ENCODE measurements at regions not wholly inside any gene's neighbourhood (a gene's known extent, or its start where the extent isn't known, plus 50 kb on each side); places are given as distances from the start of the nearest gene placed in this dataset.

DNA sequence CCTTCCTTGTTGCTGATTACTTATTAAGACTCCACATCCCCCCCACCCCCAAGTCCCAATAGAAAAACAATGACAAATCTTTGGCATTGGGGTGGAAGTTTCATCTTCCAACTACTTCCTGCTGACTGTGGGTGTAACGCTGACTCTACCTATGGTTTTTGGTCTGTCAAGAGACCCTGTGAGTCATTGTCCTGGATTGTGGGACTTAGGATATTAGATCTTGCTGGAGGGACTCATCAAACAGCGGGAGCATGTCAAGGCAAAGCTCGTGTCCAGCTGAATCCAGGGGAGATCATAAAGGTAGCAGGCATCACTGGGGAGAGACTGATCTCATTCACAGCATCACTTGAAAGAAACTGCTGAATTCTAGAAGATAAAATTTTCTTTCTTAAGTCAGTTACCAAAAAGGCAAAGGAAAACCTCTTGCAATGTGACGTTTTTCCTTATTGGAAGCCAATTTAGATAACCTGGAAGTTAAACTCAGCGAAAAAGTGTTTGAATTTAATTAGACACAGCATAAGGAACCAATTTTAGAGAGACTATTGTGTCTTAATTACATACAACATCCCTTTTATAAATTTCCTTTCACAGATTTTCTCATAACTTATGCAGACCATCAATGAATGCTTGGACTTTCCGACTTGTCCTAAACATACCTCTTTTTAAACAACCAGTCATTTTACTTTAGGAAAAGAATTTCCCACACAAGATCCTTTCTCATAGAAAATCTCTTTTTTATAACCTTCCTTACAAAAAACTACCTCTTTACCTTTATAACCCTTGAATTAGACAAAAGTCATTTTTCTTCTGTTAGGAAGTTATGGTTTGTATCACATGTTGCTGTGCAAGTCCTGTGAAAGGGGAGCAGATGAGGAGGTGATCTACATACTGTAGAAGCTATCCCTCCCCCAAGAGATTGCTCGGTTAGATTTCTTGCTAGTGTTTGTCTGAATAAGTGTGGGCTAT is 94.6 kb upstream of the SCAF11 start:
- TF ChIP-seq, protein P1, sequence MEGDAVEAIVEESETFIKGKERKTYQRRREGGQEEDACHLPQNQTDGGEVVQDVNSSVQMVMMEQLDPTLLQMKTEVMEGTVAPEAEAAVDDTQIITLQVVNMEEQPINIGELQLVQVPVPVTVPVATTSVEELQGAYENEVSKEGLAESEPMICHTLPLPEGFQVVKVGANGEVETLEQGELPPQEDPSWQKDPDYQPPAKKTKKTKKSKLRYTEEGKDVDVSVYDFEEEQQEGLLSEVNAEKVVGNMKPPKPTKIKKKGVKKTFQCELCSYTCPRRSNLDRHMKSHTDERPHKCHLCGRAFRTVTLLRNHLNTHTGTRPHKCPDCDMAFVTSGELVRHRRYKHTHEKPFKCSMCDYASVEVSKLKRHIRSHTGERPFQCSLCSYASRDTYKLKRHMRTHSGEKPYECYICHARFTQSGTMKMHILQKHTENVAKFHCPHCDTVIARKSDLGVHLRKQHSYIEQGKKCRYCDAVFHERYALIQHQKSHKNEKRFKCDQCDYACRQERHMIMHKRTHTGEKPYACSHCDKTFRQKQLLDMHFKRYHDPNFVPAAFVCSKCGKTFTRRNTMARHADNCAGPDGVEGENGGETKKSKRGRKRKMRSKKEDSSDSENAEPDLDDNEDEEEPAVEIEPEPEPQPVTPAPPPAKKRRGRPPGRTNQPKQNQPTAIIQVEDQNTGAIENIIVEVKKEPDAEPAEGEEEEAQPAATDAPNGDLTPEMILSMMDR (IDR thresholded peaks at IDR 0.05; ENCODE audit: insufficient read depth, low read depth, low read length, missing control alignments) = no peak
- DNase-seq (ENCODE audit: low read depth) = no peak
- H3K4me3 ChIP-seq (ENCODE audit: low read depth, low read length) = no peak overlapping the region

DNA sequence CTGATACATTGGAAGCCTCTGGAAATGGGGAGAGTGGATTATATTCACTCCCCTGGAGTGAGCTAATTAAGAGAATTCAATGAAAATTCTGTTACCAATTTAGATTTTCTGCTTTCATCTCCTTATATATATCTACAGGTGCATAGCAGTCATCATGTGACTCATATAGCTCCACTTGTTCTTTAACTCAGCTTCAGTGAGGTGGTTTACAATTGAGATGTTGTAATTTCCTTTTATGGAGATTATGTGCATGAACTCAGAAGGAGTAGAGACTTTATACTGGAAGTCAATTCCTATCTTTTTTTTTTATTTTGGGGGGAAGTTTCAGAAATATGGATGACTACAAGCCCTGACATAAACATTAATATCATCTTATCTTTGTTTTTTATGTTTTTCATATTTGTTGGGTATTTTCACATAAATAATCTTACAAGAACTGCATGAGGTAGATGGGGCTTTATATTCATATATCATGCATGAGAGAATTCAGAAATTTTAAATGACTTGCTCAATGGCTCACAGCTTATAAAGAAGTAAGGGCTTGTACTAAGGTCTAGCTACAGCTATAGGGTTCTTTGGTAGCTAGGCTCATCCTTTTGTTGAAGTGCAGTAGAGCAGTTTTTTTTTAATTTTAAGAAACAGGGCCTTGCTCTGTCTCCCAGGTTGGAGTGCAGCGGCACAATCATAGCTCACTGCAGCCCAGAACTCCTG is 92.3 kb upstream of the SCAF11 start:
- TF ChIP-seq, protein P1 (IDR thresholded peaks at IDR 0.05; ENCODE audit: insufficient read depth, low read depth, low read length, missing control alignments) = no peak
- DNase-seq (ENCODE audit: low read depth) = no peak
- no peak overlapping the region for H3K4me3 ChIP-seq (ENCODE audit: low read depth, low read length)

DNA sequence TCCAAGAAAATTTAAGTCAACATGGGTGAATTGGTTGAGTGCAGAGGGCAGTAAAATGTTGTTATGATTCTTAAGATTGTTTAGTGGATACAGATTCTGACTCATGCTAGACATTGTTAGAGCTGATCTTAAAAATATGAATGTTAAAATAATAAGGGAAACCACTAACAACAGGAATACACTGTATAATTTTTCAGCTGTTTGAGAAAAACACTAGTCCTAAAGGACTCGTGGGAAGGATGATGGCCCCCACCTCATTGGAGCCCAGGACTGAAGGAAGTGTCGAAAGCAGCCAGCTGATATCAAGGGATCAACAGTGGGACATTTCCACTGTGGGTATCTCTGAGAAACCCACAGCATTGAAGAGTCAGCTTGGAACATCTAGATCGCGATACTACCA is 82.9 kb upstream of the SCAF11 start:
- no peak overlapping the region for H3K4me3 ChIP-seq (ENCODE audit: low read depth, low read length)
- DNase-seq (ENCODE audit: low read depth) = no peak
- TF ChIP-seq, protein P1 (IDR thresholded peaks at IDR 0.05; ENCODE audit: insufficient read depth, low read depth, low read length, missing control alignments) = no peak

DNA sequence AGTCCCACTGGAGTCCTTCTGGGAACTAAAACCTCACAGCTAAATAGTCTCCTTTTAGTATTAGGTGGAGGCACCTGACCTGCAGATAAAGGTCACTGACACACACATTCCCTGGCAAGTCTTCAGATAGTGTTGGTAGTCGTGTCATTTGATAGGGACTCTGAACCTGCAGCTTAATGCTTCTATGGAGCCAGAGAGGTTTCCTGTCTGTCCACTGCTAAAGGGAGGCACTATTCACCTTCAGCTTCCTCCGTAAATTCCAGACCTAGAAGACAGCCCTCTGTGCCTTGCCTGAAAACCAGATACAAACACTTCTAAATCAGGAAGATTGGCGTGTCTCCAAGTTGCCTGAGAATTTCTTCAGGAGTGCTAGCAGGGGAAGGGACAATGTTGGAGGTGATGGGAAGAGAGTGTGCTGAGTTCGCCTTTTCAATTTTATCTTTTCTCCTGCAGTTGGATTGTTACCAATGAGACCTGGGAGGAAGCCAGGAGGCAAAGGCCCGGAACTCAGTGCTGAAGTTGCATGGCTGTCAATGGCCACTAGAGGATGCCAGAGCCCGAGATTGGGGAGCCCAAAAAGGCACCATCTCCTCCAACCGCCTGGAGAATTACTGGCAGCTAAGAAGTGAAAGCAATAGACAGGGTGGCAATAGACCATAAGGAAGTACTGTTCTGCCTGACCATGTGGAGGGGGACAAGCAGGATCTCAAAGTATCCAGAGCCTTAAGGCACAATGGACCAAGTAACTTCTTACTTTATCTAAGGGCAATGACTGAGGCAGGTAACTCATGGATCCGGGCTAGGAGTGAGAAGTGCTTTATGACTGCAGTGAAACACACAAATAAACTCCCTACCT is 81.6 kb upstream of the SCAF11 start:
- peak; percentile 85 for DNase-seq (ENCODE audit: low read depth)
- TF ChIP-seq, protein P1 (IDR thresholded peaks at IDR 0.05; ENCODE audit: insufficient read depth, low read depth, low read length, missing control alignments) = peak; percentile 99
- no peak overlapping the region for H3K4me3 ChIP-seq (ENCODE audit: low read depth, low read length)

DNA sequence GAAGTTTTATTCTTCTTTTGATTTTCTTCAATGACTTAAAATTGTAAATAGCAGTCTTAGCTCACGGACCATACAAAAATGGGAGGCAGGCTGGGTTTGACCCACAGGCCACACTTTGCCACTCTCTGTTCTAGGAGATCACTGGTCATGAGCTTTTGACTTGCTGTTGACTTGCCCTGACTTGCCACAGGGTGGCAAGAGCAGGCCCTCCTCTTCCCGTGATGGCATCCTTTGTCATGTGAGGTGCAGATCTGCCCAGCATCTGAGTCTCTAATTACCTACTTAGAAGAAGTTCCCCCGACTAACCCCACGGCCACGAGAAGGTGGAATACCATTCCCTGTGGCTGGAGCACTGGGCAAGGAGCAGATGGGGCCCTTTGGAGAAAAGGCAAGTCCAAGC is 81.0 kb upstream of the SCAF11 start:
- TF ChIP-seq, protein P1 (IDR thresholded peaks at IDR 0.05; ENCODE audit: insufficient read depth, low read depth, low read length, missing control alignments) = no peak
- peak; percentile 41 for DNase-seq (ENCODE audit: low read depth)

DNA sequence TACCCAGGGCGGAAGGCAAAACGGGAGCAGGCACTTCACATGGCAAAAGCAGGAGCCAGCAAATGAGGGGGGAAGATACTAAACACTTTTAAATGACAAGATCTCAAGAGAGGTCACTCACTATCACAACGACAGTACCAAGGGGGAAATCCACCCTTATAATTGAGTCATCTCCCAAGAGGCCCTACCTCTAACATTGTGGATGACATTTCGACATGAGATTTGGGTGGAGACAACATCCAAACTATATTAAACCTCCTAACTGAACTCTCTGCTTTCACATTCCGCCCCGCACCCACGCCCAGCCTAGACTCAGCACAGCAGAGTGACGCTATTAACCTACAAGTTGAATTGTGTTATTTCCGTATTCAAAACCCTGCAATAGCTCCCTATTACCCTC is 76.7 kb upstream of the SCAF11 start:
- TF ChIP-seq, protein P1 (IDR thresholded peaks at IDR 0.05; ENCODE audit: insufficient read depth, low read depth, low read length, missing control alignments) = no peak
- DNase-seq (ENCODE audit: low read depth) = no peak
- H3K4me3 ChIP-seq (ENCODE audit: low read depth, low read length) = no peak overlapping the region

More for the DNA sequence above, 81.0 kb upstream of the SCAF11 start:
- no peak overlapping the region for H3K4me3 ChIP-seq (ENCODE audit: low read depth, low read length)
